ENCODE measurements at regions not wholly inside any gene's neighbourhood (a gene's known extent, or its start where the extent isn't known, plus 50 kb on each side); places are given as distances from the start of the nearest gene placed in this dataset.
"Not testable (repeated sequence)": the region's sequence is repeated elsewhere in the genome, so short reads cannot be mapped to it uniquely, and the experiment has no call there.

GRCh38 chr11:96578379-96578778, 188.6 kb downstream of the JRKL start:
- Histone ChIP-seq H2AFZ (ENCODE audit: low read depth, low read length, severe bottlenecking) (no peak overlapping the region), H3F3A (ENCODE audit: insufficient read depth) (no peaks in the 10 kb centered on the region), H3K4me3 (ENCODE audit: insufficient read depth, low read length, poor library complexity, severe bottlenecking) (no peak overlapping the region), H3K4me2 (ENCODE audit: low read depth, low read length, poor library complexity, severe bottlenecking) (no peak overlapping the region), H3K9me3 (ENCODE audit: insufficient read depth, low read length) (no peaks in the 10 kb centered on the region), H3K27ac (ENCODE audit: low read depth, low read length) (no peak overlapping the region), H4K20me1 (ENCODE audit: low read depth, low read length) (no peaks in the 10 kb centered on the region), H3K36me3 (ENCODE audit: low read length) (no peaks in the 10 kb centered on the region), H3K9me2 (replicated peaks; ENCODE audit: insufficient read depth, low read length) (no peaks in the 10 kb centered on the region), H3K27me3 (ENCODE audit: low read length) (no peaks in the 10 kb centered on the region), H3K79me2 (ENCODE audit: insufficient read depth, low read length) (no peaks in the 10 kb centered on the region), H3K9ac (ENCODE audit: low read length) (no peak overlapping the region)
- TF ChIP-seq EZH2phosphoT487 (conservative IDR thresholded peaks at IDR 0.05; ENCODE audit: low read length) (no peak), CTCF (IDR thresholded peaks at IDR 0.05; ENCODE audit: insufficient read depth, low read length, poor library complexity, severe bottlenecking) (no peak)

GRCh38 chr11:96579656-96580055, 189.8 kb downstream of the JRKL start:
- H4K20me1 ChIP-seq (ENCODE audit: low read depth, low read length): no peaks in the 10 kb centered on the region
- H3K4me3 ChIP-seq (ENCODE audit: insufficient read depth, low read length, poor library complexity, severe bottlenecking): no peak overlapping the region
- no peak overlapping the region for H3K27ac ChIP-seq (ENCODE audit: low read depth, low read length)
- no peaks in the 10 kb centered on the region for H3K36me3 ChIP-seq (ENCODE audit: low read length)
- no peaks in the 10 kb centered on the region for H3K9me2 ChIP-seq (replicated peaks; ENCODE audit: insufficient read depth, low read length)
- no peak overlapping the region for H2AFZ ChIP-seq (ENCODE audit: low read depth, low read length, severe bottlenecking)
- H3K4me2 ChIP-seq (ENCODE audit: low read depth, low read length, poor library complexity, severe bottlenecking): no peak overlapping the region
- H3K79me2 ChIP-seq (ENCODE audit: insufficient read depth, low read length): no peaks in the 10 kb centered on the region
- TF ChIP-seq EZH2phosphoT487 (conservative IDR thresholded peaks at IDR 0.05; ENCODE audit: low read length): no peak
- TF ChIP-seq CTCF (IDR thresholded peaks at IDR 0.05; ENCODE audit: insufficient read depth, low read length, poor library complexity, severe bottlenecking): no peak
- no peaks in the 10 kb centered on the region for H3F3A ChIP-seq (ENCODE audit: insufficient read depth)
- H3K27me3 ChIP-seq (ENCODE audit: low read length): no peaks in the 10 kb centered on the region
- no peak overlapping the region for H3K9ac ChIP-seq (ENCODE audit: low read length)
- H3K9me3 ChIP-seq (ENCODE audit: insufficient read depth, low read length): no peaks in the 10 kb centered on the region

GRCh38 chr11:96580476-96581040, 190.7 kb downstream of the JRKL start:
- Histone ChIP-seq H3K9me3 (ENCODE audit: insufficient read depth, low read length) (no peaks in the 10 kb centered on the region), H3K9ac (ENCODE audit: low read length) (no peak overlapping the region), H3K9me2 (replicated peaks; ENCODE audit: insufficient read depth, low read length) (no peaks in the 10 kb centered on the region), H2AFZ (ENCODE audit: low read depth, low read length, severe bottlenecking) (no peak overlapping the region), H3K27ac (ENCODE audit: low read depth, low read length) (no peak overlapping the region), H3K36me3 (ENCODE audit: low read length) (no peaks in the 10 kb centered on the region), H3K27me3 (ENCODE audit: low read length) (no peaks in the 10 kb centered on the region), H3K4me3 (ENCODE audit: insufficient read depth, low read length, poor library complexity, severe bottlenecking) (no peak overlapping the region), H4K20me1 (ENCODE audit: low read depth, low read length) (no peaks in the 10 kb centered on the region), H3F3A (ENCODE audit: insufficient read depth) (no peaks in the 10 kb centered on the region), H3K4me2 (ENCODE audit: low read depth, low read length, poor library complexity, severe bottlenecking) (no peak overlapping the region), H3K79me2 (ENCODE audit: insufficient read depth, low read length) (no peaks in the 10 kb centered on the region)
- TF ChIP-seq CTCF (IDR thresholded peaks at IDR 0.05; ENCODE audit: insufficient read depth, low read length, poor library complexity, severe bottlenecking) (no peak), EZH2phosphoT487 (conservative IDR thresholded peaks at IDR 0.05; ENCODE audit: low read length) (no peak)

GRCh38 chr11:96585944-96586880, 196.4 kb downstream of the JRKL start:
- not testable (repeated sequence) for H3K36me3 ChIP-seq (ENCODE audit: low read length); H3K4me3 ChIP-seq (ENCODE audit: insufficient read depth, low read length, poor library complexity, severe bottlenecking); H4K20me1 ChIP-seq (ENCODE audit: low read depth, low read length); H3K9me2 ChIP-seq (replicated peaks; ENCODE audit: insufficient read depth, low read length); H3K9ac ChIP-seq (ENCODE audit: low read length); H3K4me2 ChIP-seq (ENCODE audit: low read depth, low read length, poor library complexity, severe bottlenecking); H3F3A ChIP-seq (ENCODE audit: insufficient read depth); H3K27ac ChIP-seq (ENCODE audit: low read depth, low read length); H3K27me3 ChIP-seq (ENCODE audit: low read length); H3K9me3 ChIP-seq (ENCODE audit: insufficient read depth, low read length); H3K79me2 ChIP-seq (ENCODE audit: insufficient read depth, low read length); H2AFZ ChIP-seq (ENCODE audit: low read depth, low read length, severe bottlenecking)

GRCh38 chr11:96588793-96589192, 199.0 kb downstream of the JRKL start:
- not testable (repeated sequence) for H3K4me2 ChIP-seq (ENCODE audit: low read depth, low read length, poor library complexity, severe bottlenecking); H4K20me1 ChIP-seq (ENCODE audit: low read depth, low read length); H3F3A ChIP-seq (ENCODE audit: insufficient read depth); H3K36me3 ChIP-seq (ENCODE audit: low read length); H3K27ac ChIP-seq (ENCODE audit: low read depth, low read length); H3K9me2 ChIP-seq (replicated peaks; ENCODE audit: insufficient read depth, low read length); H3K4me3 ChIP-seq (ENCODE audit: insufficient read depth, low read length, poor library complexity, severe bottlenecking); H3K9ac ChIP-seq (ENCODE audit: low read length); H3K27me3 ChIP-seq (ENCODE audit: low read length); H3K9me3 ChIP-seq (ENCODE audit: insufficient read depth, low read length); H2AFZ ChIP-seq (ENCODE audit: low read depth, low read length, severe bottlenecking); H3K79me2 ChIP-seq (ENCODE audit: insufficient read depth, low read length)
